HG03558 (cell line): ENCODE measurements at regions not wholly inside any gene's neighbourhood (a gene's known extent, or its start where the extent isn't known, plus 50 kb on each side); places are given as distances from the start of the nearest gene placed in this dataset.

Experiments used
- ATAC-seq: cut with Tn5 transposase; IDR thresholded peaks from one replicate; pipeline ENCODE4 v1.9.1; 2021; ENCODE audit warnings: moderate number of reproducible peaks; ENCODE audit not compliant: unreplicated experiment; ENCODE audit errors: extremely low read depth

DNA sequence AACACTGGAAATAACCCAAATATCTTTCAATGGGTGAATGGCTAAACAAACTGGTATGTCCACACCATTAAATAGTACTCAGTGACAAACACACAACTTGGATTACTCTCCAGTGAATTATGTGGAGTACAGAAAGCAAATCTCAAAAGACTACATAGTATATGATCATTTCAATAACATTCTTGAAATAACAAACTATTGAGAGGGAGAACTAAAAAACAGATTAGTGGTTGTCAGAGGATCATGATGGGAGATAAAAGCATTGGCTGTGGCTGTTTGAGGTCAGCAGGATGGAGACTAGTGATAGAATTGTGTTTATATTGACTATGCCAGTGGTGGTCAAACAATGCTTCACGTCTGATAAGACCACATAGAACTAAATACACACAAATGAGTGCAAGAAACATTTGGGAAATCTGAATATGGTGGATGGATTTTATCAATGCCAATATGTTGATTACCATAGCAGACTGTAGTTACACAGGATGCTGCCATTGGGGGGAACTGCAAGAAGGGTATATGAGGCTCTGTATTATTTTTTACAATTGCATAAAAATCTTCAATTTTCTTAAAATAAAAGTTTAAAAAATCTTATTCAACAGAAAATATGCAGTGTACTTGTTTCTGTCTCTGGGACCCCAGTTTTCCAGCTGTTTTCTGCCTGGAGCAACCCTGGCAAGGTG, 242.0 kb downstream of the TBXT start:
- ATAC-seq = no peak

DNA sequence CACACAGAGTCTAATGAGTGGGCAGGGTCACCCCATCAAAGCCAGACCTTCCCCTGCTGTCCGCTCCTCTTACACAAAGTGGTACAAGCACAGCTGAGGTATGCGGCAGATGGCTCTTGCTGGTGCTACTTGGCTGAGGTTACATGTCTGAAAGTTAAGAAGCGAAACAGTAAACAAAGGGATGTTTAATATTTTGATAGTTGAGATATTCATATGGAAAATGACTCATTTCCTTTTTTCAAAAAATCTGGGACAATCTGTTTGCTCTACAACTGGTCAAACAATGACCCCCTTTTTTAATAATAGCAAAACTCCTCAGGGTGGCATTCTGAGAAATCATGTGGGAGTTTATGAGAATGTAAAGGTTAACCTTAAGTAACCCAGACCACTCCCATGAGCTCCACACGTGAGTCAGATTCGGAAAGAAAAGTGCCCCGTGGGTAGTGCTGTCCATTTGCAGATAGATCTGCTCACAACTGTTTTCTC, 245.3 kb downstream of the TBXT start:
- ATAC-seq = no peak

DNA sequence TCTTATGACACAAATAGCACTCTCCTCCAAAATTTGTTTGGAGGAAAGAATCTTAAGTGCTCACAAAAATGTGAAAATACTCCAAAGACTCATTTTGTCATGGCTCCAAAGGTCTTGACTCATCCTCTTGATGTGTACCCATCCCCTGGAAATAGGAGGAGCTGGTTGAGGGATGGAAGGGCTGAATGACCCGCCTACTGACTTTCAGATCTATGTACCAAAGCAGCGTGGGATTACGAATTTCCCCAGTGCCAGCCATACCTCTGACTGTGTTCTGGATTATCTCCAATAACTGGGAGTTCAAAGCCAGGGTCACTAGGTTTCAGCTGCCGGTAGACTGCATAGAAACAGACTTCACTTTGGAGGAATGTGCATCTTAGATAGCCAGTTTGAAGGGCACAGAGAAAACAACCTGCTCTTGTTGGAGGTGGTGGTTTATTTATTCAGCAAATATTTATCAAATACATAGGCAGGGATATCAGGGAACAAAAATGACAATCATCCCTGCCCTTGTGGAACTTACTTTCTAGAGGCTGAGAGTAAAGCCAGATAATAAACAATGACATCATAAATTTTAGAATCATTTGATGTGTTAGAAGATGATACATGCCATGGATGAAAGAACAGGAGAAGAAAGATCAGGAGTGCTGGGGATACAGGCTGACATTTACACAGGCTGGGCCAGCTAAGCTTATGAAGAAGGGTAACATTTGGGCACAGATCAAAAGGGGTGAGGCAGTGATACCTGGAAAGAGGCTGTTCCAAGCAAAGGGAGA, 246.6 kb downstream of the TBXT start:
- no peak for ATAC-seq

DNA sequence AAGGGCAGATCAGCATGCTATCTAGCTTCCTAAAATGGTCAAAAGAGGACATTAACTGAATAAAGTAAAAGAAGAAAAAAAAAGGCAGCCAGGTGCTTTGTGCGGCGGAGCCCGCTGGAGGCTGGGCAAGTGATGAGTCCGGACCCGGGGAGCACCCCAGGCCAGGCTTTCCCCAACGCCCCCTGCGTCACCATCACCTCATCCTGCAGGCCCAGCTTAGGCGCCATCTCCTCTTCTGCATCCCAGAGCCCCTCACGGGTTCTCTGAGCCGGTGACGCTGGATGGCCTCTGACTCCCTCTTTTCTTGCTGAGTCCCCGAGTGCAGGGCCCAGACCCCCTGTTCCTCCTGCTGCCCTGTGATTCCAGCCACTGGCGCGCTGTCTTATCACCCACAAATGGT, 250.1 kb downstream of the TBXT start:
- ATAC-seq = no peak

DNA sequence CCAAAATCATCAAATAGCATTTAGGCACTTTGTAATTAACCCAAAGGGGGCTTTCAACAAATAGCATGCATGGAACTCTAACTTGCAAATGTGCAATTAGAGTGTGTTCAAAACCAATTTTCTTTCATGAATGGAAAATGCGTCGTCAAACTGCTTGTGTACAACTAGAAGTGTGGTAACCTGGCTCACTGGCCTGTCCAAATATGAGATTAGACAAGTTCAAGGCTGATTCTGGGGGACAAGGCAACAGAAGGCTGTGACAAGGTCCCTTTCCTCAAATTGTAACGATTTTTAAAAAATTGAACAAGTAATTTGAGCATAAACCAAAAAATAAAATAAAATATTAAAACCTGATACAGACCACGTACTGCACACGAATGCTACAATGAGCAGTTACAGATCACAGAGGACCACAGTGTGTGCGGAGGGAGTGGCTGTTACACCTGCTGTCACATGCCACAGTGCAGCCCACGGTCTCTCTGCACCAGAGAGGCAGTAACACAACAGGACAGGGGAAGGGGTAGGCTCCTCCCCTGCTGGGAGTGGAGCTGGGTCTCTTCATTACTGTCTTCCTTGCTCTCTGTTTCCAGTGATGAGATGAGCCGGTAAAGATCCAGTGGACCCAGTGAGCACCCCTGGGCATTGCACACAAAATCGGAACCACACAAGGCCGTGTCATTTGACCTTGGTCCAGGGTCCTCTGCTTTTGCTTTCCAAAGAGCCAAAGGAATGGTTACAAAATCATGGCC, 252.2 kb upstream of the PDE10A start:
- no peak for ATAC-seq

DNA sequence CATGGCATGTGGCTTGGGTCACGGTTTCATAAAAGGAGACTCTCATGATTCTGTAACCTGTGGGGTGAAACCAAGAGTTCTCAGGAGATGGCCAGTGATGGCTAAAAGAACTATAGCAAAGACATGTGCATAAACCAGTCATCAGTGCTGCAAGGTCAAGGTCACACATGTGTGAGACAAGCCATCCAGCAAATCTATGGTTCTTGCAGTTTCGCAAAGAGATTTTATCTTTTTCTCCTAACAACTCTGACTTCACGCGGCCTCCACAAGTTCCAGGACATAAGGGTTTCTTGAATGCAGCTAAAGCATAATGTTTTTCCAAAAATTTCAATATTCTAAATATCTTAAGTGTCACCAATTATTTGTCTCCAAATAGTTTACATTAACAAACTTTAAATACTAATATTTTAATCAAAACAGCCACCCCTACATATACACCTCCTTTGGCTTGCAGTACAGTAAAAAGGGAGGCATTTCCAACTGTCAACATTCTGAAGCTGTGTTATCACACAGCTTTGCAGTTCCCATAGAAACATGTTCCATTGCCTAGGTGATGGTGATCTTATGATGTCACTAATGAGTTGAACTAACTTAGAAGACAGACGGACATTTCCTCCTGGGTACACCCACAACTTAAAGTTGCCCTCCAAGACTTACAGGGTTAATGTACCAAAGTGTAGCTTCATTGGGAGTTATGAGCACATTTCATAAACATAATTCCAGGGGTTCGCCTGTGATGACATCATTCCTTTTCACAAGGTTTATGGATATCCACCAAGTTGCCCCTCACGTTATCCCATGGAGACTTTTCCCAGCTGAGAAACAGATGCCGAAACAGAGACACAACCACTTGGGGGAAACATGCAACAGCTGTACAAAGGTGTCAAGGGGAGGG, 250.9 kb upstream of the PDE10A start:
- ATAC-seq = no peak

DNA sequence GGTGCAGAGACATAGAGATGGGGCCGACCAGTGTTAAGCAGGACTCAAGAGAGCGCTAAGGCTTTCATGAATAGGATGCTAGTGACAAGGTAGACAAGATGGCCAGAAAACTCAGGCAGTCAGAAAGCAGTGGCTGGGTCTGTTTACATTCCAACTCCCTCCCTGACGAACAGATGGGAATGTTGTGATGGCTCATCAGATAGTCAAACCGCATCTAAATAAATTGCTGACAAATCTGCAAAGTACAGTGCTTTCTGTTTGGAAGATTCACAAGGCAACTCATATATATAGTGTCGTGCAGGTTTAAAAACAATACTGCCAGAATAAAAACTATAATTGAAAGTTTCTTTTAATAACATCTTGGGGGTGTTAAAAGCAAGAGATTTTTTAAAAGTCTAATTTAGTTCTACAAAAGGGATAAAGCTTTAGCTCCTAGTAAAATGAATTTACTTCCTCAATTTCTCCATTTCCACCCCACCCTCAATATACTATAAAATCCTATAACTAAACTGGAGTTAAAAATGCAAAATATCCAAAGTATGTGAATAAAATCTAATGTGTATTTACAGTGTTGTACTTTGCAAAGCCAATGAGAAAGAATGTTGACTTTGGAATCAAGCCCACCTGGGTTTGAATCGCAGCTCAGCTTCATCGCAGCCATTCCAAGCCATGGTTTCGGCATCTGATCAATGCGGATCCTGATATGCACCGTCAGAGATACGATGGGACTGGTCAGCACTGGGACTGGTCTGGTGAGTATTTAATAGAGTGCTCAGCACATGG, 247.3 kb upstream of the PDE10A start:
- ATAC-seq = no peak

DNA sequence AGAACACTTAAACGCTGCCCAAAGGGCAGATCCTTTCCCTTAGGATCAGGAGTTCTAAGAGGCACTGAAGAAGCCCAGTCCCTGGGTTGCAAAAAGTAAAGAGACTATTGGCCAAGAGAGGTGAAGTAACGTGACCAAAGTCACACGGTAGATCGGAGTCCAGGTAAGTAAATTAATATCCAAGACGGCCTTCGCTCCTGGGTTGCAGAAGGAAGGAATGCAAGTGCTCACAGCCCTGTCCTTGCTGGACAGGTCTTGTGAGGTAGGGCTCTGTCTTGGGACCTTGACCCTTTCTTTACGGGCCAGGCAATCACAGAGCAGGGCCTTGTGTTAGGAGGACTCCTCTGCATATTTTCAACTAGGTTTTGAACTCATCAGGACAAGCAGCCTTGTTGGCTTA, 243.7 kb upstream of the PDE10A start:
- ATAC-seq = no peak

DNA sequence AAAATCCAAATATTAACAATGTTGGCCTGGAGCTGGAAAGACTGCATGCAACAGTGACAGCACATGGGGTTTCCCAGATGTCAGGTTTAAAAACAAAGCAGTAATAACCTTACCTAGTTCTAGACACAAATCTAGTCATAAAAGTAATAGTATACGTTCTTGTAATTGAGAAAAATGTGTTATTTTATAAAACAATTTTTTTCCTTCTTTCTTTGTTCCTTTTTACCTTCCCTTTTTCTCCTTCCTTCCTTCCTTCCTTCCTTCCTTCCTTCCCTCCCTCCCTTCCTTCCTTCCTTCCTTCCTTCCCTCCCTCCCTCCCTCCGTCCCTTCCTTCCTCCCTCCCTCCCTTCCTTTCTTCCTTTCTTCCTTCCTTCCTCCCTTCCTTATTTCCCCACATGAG, 242.7 kb upstream of the PDE10A start:
- no peak for ATAC-seq

DNA sequence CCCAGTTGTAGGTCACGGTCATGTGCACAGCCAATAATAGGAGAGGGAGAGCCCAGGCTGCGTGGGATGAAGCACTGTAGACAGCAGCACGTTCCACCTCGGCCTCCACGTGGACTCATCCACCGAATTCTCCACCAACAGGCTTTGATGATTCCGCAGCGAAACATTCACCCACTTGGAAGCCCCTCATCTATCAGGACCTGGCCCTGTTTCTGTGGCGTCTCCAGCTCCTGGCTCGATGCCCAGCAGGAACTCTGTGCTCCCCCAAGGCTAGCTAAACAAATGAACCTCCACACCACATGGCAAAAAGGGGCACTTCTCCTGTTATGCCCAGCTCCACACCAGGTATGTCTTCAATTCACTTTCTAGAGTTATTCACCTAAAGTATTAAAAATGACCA, 237.9 kb upstream of the PDE10A start:
- no peak for ATAC-seq

DNA sequence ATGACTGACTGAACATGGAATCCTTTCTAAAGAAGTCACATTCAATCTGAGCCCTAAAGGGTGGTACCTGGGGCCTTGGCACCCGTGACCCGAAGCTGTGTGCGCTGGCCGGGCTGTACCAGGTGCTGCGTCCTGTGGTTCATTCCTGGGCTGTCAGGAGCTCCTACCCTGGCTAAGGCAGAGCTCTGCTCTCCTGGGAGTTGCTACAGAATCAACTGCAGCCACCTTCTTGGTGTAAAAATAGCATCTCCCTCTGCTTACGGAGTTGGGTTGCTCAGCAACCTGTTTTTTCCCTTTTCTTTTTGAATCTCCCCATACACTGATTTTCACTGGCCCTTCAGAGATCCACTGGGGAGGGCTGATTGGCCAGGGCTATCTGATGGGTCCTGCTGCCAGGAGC, 236.6 kb upstream of the PDE10A start:
- no peak for ATAC-seq

DNA sequence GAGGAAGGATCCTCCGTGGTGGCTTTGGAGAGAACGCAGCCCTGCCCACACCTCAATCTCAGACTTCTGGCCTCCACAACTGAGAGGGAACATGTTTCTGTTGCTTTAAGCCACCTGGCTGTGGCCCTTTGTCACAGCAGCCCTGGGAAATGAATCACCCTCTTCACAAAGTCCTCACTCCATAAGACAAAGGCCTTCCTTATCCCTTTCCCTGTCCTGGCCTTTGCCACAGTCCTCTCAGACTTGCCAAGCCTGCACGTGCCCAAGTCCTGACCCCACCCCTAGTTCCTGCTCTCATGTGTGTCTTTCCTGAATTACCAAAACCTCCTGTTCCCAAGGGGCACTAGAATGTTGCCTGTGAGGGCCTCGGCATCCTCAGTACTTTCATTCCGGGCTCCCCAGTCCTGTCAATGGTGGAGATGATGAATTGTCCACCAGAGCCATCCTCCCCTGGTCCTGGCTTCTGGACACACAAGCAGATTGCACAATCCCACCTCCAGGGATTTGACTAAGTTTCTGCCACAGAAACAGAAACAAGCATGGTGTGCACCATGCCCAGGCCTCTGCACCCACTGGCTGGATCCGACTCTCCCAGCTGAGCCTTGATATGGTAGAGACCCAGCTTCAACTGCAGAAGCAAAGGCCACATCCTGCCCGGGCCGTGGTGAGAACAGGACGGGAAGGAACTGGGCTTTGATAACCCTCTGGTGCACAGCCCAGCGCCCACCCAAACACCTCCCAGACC, 232.6 kb upstream of the PDE10A start:
- ATAC-seq = no peak

DNA sequence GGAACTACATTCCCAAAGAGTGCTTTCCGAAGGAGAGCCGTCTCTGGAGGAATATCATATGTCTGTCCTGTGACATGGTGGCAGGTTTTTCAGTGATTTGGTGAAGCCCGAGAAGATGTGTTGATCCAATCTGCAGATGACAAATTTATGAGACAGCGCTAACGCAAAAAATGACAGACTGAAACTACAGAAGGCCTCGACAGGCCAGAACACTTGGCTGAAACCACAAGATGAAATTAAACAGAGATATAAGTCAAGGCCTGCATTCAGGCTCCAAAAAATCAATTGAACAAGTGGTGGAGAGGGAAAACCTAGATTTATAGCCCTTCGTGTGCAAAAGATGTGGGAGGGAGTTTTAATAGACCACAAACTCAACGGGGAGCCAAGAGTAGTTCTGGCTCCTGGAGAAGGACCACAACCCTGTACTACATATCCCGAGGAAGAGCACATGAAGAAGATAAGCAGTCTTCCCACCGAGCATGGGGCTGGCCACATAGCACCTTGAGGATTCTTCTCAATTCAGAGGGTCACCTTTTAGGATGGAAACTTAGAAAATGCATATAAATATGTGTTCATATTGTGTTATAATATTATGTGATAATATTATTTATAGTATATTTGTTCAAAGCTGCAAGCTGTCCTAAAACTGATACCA, 231.3 kb upstream of the PDE10A start:
- ATAC-seq = no peak

DNA sequence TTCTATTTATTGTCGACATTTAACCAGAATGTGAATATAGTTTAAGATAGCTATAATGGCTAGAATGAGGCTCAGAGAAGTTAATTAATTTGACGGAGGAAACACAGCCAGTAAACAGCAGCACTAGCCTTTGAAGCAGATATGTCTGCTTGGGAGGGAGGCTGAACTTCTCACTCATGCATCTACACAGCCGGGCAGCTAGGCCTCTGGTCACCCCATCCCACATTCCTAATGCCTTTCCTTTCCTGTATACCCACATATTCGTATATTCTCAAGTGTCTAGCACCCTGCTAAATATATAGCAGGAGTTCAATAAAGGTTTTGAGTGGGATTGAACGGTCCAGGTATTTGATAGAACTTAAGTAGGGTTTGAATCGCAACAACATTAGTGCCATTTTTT, 230.4 kb upstream of the PDE10A start:
- ATAC-seq = no peak

DNA sequence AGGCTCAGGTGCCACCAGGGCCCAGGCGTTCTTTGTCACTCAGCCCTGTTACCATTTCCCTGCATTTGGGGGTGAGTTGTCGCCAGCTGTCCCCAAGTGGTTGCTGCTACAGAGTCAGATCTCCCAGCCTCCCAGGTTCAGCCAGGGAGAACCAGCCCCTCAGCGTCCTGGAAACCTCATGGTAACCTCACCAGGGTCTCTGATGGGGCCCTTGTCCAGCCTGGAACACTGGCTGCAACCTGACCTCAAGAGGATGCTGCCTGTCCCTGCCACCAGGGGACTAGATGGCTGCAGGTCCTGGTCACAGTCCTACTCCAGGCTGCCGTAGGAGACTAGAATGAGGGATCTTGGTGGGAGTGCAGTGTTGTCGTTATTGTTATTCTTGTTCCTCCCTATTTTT, 228.3 kb upstream of the PDE10A start:
- ATAC-seq = no peak

DNA sequence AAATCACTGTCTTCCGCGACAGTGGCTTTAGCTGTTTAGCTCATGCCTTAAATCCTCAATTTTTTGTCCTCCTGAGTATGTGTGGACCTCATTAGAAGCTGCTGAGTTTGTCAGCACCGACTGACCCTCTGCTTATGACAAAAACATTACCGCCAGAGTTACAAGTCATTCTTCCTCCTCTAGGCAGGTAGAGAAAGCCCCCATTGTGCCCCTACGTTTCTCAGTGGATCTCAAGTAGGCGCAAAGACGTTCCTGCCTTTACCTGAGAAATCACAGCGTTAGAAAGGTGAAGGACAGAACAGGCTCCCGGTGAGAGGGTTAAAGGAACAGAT, 227.3 kb upstream of the PDE10A start:
- no peak for ATAC-seq

DNA sequence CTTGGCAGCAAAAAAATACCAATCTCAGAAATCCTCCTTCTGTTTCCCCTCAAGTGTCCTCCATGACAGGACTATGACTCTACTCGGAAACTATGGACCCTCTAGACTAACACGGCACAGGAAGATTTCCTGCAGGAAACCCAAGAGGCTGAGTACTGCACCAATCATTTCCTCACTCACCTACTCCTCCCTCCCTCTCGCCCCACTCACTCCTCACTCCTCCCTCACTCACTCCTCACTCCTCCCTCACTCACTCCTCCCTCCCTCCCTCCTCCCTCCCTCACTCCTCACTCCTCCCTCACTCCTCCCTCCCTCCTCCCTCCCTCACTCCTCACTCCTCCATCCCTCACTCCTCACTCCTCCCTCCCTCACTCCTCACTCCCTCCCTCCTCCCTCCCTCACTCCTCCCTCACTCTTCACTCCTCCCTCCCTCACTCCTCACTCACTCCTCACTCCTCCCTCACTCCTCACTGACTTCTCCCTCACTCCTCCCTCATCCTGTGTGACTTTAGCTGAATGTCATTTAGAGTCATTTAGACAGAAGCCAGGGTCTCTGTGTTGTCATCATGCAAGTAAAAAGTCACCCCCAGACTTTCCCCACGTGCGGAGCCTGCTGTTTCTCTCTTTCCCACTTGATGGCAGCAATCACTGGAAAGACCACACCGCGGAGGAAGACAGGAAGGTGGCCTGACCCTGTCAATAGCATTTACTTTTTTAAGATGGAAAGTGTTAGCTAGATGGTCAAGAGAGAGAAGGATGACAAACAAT, 226.8 kb upstream of the PDE10A start:
- no peak for ATAC-seq

DNA sequence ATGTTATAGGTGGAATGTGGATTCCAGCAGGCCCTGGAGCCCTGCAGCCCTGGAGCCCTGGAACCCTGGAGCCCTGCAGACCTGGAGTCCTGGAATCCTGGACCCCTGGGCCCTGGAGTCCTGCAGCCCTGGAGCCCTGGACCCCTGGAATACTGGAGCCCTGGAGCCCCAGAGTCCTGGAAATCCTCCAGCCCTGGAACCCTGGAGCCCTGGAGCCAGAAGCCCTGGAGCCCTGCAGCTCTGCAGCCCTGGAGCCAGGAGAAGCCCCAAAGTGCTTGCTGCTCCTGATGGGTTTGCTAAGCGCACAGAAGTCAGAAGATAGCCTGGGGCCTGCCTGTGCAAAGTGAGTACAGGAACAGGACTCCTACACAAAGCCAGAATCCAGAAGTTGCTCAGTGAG, 223.1 kb upstream of the PDE10A start:
- ATAC-seq = no peak
